ENCODE measurements at regions not wholly inside any gene's neighbourhood (a gene's known extent, or its start where the extent isn't known, plus 50 kb on each side); places are given as distances from the start of the nearest gene placed in this dataset.

DNA sequence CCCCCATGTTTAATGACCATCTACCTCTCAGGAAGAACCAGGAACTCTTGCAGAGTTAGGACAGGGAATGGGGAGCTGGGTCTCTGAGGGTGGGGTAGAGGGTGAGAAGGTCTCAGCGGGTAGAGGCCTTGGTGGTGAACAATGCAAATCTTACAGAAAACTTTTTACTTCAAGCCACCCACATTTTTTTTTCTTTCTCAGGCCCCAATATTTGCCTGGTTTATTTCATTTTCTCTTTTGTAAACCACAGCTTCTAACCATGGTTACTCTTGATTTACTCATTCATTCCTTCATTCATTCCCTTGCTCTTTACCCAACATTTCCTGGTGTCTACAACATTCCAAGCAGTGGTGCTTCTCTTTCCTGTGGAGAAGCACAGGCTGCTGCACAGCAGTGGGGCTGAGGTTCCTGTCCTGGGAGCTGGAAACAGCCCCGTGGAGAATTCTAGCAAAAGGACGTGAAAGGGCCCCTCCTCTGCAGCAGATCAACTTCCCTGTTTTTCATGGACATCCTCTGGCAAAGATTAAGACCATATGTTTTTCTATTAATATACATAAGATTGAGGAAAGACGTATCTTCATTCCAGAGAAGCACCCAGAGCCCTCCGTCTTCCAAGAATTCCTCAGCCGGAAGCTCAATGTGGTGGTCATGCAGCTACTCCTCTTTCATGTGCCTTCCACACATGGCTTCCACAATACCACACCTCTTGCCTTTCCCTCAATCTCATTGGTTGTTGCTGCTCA is 224.4 kb upstream of the SESN3 start:
- Histone ChIP-seq H3K4me1 (no peaks in the 10 kb centered on the region), H3K27ac (no peak overlapping the region), H3K27me3 (no peaks in the 10 kb centered on the region), H3K9me3 (no peaks in the 10 kb centered on the region), H3K4me3 (no peak overlapping the region), H3K36me3 (no peaks in the 10 kb centered on the region)
- in situ Hi-C loops (cut with MboI; ENCODE audit: low pct_ligation_motif_present in 1 of 4, low pct_unique_long_range_greater_than_20kb in 1 of 4, low sequenced_read_pairs in 3 of 4) (no loop called here), intact Hi-C loops (cut with DNase I; ENCODE audit: low total_unique reads) (no loop called here)
- TF ChIP-seq EP300 (IDR thresholded peaks at IDR 0.05; ENCODE audit: low read depth) (no peak), POLR2AphosphoS5 (IDR thresholded peaks at IDR 0.05) (no peak), POLR2A (IDR thresholded peaks at IDR 0.05) (no peak)
- TF ChIP-seq, protein P1, sequence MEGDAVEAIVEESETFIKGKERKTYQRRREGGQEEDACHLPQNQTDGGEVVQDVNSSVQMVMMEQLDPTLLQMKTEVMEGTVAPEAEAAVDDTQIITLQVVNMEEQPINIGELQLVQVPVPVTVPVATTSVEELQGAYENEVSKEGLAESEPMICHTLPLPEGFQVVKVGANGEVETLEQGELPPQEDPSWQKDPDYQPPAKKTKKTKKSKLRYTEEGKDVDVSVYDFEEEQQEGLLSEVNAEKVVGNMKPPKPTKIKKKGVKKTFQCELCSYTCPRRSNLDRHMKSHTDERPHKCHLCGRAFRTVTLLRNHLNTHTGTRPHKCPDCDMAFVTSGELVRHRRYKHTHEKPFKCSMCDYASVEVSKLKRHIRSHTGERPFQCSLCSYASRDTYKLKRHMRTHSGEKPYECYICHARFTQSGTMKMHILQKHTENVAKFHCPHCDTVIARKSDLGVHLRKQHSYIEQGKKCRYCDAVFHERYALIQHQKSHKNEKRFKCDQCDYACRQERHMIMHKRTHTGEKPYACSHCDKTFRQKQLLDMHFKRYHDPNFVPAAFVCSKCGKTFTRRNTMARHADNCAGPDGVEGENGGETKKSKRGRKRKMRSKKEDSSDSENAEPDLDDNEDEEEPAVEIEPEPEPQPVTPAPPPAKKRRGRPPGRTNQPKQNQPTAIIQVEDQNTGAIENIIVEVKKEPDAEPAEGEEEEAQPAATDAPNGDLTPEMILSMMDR (IDR thresholded peaks at IDR 0.05): no peak
- DNase-seq: no peak
- WGBS, 2 donors (ENCODE audit: low coverage in 1 of 2): 85 to 86% methylated on average over 6 of the region's 6 CpGs

DNA sequence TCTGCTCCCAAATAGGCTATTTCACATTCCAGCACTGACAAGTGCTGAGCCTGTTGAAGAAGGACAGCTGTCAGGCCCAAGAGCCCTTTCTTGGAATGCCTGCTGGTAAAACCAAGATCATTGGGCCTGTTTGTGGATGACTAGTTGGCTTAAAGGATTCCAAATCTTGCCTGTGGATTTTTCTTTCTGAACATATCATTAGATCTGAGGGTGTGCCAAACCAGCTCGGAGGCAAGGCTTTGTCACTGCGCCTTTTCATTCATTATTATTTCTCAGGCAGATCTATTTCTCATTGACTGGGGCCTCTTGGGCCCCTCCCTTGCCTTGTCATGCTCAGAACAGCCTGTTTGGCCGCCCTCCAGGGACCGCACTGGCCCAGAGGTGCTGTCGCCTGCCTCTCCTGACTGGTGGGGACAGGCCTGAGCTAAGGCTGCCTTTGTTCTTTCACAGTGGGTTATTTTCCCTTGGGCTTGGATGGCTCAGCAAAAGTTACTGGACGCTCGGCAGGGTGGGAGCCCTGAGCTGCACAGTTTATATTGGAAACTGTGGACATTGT is 222.7 kb upstream of the SESN3 start:
- H3K36me3 ChIP-seq: no peaks in the 10 kb centered on the region
- no peak for TF ChIP-seq EP300 (IDR thresholded peaks at IDR 0.05; ENCODE audit: low read depth)
- TF ChIP-seq POLR2A (IDR thresholded peaks at IDR 0.05): no peak
- no peak for TF ChIP-seq POLR2AphosphoS5 (IDR thresholded peaks at IDR 0.05)
- TF ChIP-seq, protein P1 (IDR thresholded peaks at IDR 0.05): no peak
- in situ Hi-C loops (cut with MboI; ENCODE audit: low pct_ligation_motif_present in 1 of 4, low pct_unique_long_range_greater_than_20kb in 1 of 4, low sequenced_read_pairs in 3 of 4) (no loop called here), intact Hi-C loops (cut with DNase I; ENCODE audit: low total_unique reads) (no loop called here)
- no peaks in the 10 kb centered on the region for H3K4me1 ChIP-seq
- H3K4me3 ChIP-seq: no peak overlapping the region
- no peak overlapping the region for H3K27ac ChIP-seq
- DNase-seq: no peak
- no peaks in the 10 kb centered on the region for H3K9me3 ChIP-seq
- WGBS, 2 donors (ENCODE audit: low coverage in 1 of 2): 77 to 92% methylated on average over 2 to 7 of the region's 7 CpGs
- H3K27me3 ChIP-seq: no peaks in the 10 kb centered on the region

DNA sequence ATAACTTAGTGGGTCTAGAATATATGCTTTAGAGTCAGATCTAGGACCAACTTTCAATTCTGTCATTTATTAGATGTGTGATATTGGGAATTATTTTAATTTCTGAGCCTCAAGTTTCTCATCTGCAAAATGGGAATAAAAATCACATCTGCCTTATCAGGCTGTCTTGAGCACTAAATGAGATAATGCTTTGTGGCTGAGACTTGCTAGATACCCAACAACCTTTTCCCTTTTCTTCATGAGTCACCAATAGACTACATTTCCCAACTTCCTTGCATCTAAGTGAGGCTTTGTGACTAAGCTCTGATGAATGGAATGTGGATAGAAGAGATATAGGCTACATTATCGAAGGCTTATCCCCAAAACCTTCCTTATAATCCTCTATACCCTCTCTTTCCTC is 220.7 kb upstream of the SESN3 start:
- Histone ChIP-seq H3K4me1 (no peaks in the 10 kb centered on the region), H3K36me3 (no peaks in the 10 kb centered on the region), H3K27me3 (no peaks in the 10 kb centered on the region), H3K27ac (no peak overlapping the region), H3K4me3 (no peak overlapping the region), H3K9me3 (no peaks in the 10 kb centered on the region)
- TF ChIP-seq, protein P1 (IDR thresholded peaks at IDR 0.05): no peak
- TF ChIP-seq POLR2A (IDR thresholded peaks at IDR 0.05) (no peak), EP300 (IDR thresholded peaks at IDR 0.05; ENCODE audit: low read depth) (no peak), POLR2AphosphoS5 (IDR thresholded peaks at IDR 0.05) (no peak)
- intact Hi-C loops (cut with DNase I; ENCODE audit: low total_unique reads) (no loop called here), in situ Hi-C loops (cut with MboI; ENCODE audit: low pct_ligation_motif_present in 1 of 4, low pct_unique_long_range_greater_than_20kb in 1 of 4, low sequenced_read_pairs in 3 of 4) (no loop called here)
- no peak for DNase-seq
- whole genome bisulfite sequencing, 2 donors (ENCODE audit: low coverage in 1 of 2): 93 to 100% methylated on average over 1 of the region's 1 CpG

DNA sequence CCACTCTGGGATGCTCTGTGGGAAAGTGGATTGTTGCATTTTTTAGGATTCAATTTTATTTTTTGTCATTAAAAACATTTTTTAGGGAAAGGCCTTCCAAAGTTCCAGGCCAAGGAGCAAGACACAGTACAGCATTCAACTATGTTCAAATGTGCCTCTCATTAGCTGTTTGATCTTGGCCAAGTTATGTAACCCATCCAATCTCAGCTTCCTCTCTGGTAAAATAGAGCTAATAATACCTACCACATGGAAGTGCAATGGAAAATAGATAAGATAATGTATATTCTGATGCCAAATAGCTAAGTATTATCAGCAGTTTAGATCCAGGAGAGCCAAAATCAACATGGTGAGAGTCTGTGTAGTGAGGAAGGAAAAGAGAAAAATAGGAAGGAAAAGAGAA is 220.3 kb upstream of the SESN3 start:
- TF ChIP-seq, protein P1 (IDR thresholded peaks at IDR 0.05): no peak
- TF ChIP-seq POLR2A (IDR thresholded peaks at IDR 0.05) (no peak), POLR2AphosphoS5 (IDR thresholded peaks at IDR 0.05) (no peak), EP300 (IDR thresholded peaks at IDR 0.05; ENCODE audit: low read depth) (no peak)
- no peak for DNase-seq
- no peak overlapping the region for H3K27ac ChIP-seq

More for the DNA sequence above, 220.3 kb upstream of the SESN3 start:
- in situ Hi-C loops (cut with MboI; ENCODE audit: low pct_ligation_motif_present in 1 of 4, low pct_unique_long_range_greater_than_20kb in 1 of 4, low sequenced_read_pairs in 3 of 4) (no loop called here), intact Hi-C loops (cut with DNase I; ENCODE audit: low total_unique reads) (no loop called here)
- no peaks in the 10 kb centered on the region for H3K27me3 ChIP-seq
- no peaks in the 10 kb centered on the region for H3K4me1 ChIP-seq
- no peaks in the 10 kb centered on the region for H3K36me3 ChIP-seq
- no peak overlapping the region for H3K4me3 ChIP-seq
- no peaks in the 10 kb centered on the region for H3K9me3 ChIP-seq

Measured in transverse colon (tissue), 4 donors.